HFFc6 (cell line): ENCODE measurements at regions not wholly inside any gene's neighbourhood (a gene's known extent, or its start where the extent isn't known, plus 50 kb on each side); places are given as distances from the start of the nearest gene placed in this dataset.

Experiments used
- DNase-seq: peaks from one replicate; pipeline ENCODE4 v3.0.0-alpha.2; 2018
- H3K27ac Mint-ChIP-seq: 2 replicates; pipeline ENCODE4 v1.8.0; 2020; ENCODE audit warnings: mild to moderate bottlenecking, mixed read lengths
- H3K27me3 Mint-ChIP-seq: 2 replicates; pipeline ENCODE4 v1.8.0; 2021; ENCODE audit warnings: mild to moderate bottlenecking, moderate library complexity, mixed read lengths; ENCODE audit not compliant: insufficient read depth
- H3K36me3 Mint-ChIP-seq: 2 replicates; pipeline ENCODE4 v1.8.0; 2021; ENCODE audit warnings: low read depth, mixed read lengths
- H3K4me1 Mint-ChIP-seq: 2 replicates; pipeline ENCODE4 v1.8.0; 2020; ENCODE audit warnings: low read depth, mixed read lengths
- H3K4me3 Mint-ChIP-seq: 2 replicates; pipeline ENCODE4 v1.8.0; 2020; ENCODE audit warnings: mild to moderate bottlenecking, moderate library complexity, mixed read lengths
- H3K9me3 Mint-ChIP-seq: 2 replicates; pipeline ENCODE4 v1.8.0; 2020; ENCODE audit warnings: mild to moderate bottlenecking, mixed read lengths
- CTCF ChIP-seq: fragments of 200-600 bp; sonication (generic); IDR thresholded peaks from 2 replicates; pipeline ENCODE4 v1.5.0; 2021; ENCODE audit warnings: antibody characterized with exemption, mild to moderate bottlenecking

DNA sequence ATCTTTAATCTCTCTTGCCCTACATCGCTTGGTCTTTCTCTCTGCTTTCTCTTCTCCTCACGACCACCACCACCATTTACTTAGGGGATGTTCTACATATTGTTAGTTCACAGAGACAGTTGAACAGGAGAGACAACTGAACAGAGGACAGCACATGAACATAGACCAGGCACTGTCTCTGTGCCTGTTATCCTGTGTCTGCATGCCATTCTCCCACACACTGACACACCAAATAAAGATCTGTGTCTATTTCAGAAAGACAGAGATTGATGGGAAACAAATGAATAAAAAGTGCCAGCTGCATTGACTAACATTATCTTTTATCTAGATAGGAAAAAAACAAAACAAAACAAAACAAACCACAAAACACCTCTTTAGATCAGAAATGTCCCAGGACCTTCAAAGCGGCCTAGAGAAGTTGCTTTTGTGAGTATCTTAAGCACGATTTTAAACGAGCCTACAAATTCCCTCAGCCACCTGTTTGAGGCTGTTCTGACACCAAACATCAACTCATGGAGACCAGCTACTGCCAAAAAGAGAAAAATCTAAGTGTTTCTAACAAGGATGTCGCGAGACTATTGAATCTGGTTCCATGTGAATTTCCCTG is 77.6 kb upstream of the PARP11 start:
- Mint-ChIP-seq H3K27me3 (no peaks in the 10 kb centered on the region), H3K4me3 (no peak overlapping the region), H3K27ac (no peak overlapping the region), H3K9me3 (peaks cover 22% of the 10 kb centered on the region), H3K4me1 (no peaks in the 10 kb centered on the region), H3K36me3 (no peaks in the 10 kb centered on the region)
- no peak for TF ChIP-seq CTCF
- no peak for DNase-seq

DNA sequence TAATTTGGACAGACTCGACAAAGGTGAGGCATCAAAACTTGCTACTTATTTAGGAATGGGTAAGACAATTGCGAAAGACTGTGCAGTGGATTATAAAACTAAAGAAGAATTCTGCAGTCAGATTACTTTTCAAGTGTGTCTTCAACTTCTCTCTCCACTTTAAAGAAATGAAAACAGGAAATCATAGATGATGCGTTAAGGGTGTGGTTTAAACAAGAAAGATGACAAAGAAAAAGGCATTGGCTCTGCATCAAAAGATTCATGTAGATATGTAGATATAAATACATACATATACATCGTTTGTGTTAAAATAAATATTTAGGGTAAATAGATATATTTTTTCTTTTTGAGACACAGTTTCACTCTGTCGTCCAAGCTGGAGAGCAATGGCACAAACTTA is 74.6 kb upstream of the PARP11 start:
- Mint-ChIP-seq H3K9me3 (peaks cover 14% of the 10 kb centered on the region), H3K36me3 (no peaks in the 10 kb centered on the region), H3K4me3 (no peak overlapping the region), H3K27ac (no peak overlapping the region), H3K4me1 (no peaks in the 10 kb centered on the region), H3K27me3 (no peaks in the 10 kb centered on the region)
- DNase-seq: no peak
- no peak for TF ChIP-seq CTCF

- H3K27ac Mint-ChIP-seq: no peak overlapping the region
- no peaks in the 10 kb centered on the region for H3K4me1 Mint-ChIP-seq
- H3K36me3 Mint-ChIP-seq: no peaks in the 10 kb centered on the region
- peaks cover 7% of the 10 kb centered on the region for H3K9me3 Mint-ChIP-seq
- DNase-seq: no peak
- TF ChIP-seq CTCF: no peak
- no peaks in the 10 kb centered on the region; the same call in 1 of the 2 replicates for H3K27me3 Mint-ChIP-seq
- no peak overlapping the region for H3K4me3 Mint-ChIP-seq
Observed at GRCh38 chr12:3945671-3946070, 72.5 kb upstream of the PARP11 start.

DNA sequence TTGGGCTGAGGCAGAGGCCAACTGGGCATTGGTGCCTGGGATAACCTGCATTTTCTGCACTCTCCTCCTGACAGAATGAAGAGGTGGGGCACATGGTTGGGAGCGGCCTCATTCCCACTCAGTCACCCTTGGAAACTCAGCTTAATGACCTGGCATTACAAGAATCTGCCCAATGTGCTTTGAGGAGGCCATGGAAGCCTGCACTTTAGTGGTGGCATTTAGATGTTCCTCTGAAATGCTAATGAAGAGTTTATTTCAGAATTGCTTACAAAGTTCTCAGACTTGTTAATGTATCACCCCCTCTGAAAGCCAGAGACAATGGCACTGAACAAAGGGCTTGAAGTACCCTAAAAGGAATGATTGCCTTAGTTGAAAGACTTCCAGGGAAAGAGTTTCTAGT is 71.4 kb upstream of the PARP11 start:
- Mint-ChIP-seq H3K4me3 (no peak overlapping the region), H3K36me3 (no peaks in the 10 kb centered on the region), H3K4me1 (no peaks in the 10 kb centered on the region), H3K27me3 (no peaks in the 10 kb centered on the region; the same call in 1 of the 2 replicates), H3K27ac (no peak overlapping the region), H3K9me3 (peaks cover 6% of the 10 kb centered on the region)
- DNase-seq: no peak
- TF ChIP-seq CTCF: no peak

DNA sequence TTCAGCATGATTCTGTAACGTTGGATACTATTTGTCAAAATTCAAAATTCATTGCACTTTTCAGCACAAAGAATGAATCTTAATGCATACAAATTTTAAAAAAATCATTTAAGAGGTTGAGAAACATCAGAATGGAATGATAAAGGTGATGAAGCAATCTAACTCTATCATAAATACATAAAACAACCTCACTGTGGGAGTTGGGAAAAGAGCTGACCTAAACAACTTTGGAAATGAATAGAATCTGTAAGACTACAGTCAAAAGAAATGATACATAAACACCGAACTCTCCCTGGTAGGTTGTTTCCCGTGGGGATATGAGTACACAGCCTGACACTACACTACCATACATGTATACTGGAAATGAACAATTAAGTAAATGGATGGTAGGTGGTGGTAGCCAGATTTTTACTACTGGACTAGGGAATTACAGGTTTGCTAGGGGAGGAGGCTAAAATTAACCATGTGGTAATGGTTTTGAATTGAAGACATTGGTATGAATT is 64.9 kb upstream of the PARP11 start:
- Mint-ChIP-seq H3K27me3 (peaks cover 2% of the 10 kb centered on the region), H3K36me3 (no peaks in the 10 kb centered on the region)
- TF ChIP-seq CTCF: no peak

More for the DNA sequence above, 64.9 kb upstream of the PARP11 start:
- Mint-ChIP-seq H3K4me1 (no peaks in the 10 kb centered on the region), H3K27ac (no peak overlapping the region), H3K4me3 (no peak overlapping the region), H3K9me3 (no peaks in the 10 kb centered on the region)
- no peak for DNase-seq
